AML-193 (cell line): ENCODE measurements at regions not wholly inside any gene's neighbourhood (a gene's known extent, or its start where the extent isn't known, plus 50 kb on each side); places are given as distances from the start of the nearest gene placed in this dataset.

Experiments used
- DNase-seq, 2 experiments: peaks; one replicate each; lab custom pipeline; 2025; lab: John Stamatoyannopoulos, UW

GRCh38 chr14:32004300-32004699 is 72.8 kb upstream of the ARHGAP5 start:
- no peak for DNase-seq

DNA sequence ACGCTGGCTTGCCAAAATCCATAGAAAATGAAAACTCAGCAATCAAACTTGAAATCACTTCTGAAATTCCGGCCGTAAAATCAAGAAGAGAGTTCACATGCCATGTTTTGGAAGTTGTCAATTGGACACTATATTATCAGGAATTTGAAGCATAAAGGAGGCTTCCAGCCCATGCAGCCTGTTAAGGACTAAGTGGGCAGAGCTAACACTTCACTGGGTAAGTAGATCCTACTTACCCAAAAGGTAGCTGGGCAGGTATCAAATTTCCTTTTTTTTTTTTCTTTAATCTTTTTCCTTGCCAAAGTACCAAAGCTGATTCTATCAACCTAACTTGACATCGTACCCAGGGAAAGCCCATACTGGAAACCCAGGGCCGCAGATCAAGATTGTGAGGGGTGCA is 71.5 kb upstream of the ARHGAP5 start:
- DNase-seq = no peak

- no peak for DNase-seq
Measured at GRCh38 chr14:32006263-32007110, 70.6 kb upstream of the ARHGAP5 start.

DNA sequence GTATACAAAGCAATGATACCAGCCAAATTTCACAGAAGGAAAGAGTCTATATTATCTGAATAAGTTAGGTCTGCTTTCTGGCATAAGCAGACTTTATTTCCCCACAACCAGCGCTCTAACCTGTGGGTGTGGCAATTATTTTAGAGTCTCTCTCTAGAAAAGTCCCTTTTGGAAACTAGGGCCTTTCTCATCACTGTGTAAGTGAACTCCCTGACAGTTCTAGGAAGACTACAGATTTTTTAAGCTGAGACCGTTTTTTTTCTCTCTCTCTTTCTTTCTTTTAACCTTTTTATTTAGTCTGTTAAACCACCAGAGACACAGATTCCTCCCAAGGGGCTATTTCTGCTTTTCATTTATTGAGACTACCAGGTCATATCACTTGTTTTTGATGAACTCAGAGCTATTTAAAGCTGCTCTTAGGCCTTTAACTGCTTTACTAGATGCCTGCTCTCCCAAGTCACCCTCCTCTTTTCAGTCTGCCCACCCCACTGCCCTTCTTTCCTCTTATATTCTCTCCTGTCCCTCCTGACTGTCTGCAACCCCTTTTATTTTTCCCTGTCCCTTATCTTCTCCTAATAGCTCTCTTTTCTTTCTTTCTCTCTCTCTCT is 69.2 kb upstream of the ARHGAP5 start:
- DNase-seq = no peak

GRCh38 chr14:32008602-32009193 is 68.4 kb upstream of the ARHGAP5 start:
- no peak for DNase-seq

DNA sequence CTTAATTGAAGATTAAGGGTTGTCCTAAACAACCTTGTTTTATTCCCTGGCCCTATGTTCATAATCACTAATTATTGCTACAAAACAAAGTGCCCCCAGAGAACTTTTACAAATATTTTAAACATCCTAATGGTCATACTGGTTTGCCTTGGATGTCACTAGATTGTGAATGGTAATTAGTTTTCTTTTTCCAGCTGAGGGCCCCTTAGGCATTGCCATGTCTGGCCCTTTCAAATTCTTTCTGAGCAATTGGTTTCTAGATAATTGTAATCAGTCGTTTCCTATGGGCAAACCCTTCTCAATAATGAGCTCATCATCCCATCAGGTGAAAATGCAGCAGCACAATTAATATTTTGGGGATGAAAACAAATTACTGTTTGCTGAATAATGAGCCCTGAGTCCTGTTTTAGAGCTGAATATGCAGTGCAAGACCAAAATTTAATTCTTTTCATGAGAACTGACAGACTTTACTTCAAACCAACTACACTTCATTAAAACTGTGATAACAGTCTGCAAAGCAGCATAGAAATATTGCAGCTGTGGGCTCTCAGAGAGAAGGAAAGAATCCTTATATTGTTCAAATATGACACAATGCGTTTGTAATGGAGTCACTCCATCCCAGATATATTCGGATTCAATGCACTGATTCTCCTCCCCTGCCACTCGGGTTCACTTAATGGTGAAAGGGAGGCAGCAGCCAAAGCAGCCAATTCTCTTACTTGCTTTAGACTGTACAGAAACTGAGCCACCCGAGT is 67.7 kb upstream of the ARHGAP5 start:
- DNase-seq = no peak

- DNase-seq = no peak
Measured at GRCh38 chr14:32009976-32010581, 67.0 kb upstream of the ARHGAP5 start.

DNA sequence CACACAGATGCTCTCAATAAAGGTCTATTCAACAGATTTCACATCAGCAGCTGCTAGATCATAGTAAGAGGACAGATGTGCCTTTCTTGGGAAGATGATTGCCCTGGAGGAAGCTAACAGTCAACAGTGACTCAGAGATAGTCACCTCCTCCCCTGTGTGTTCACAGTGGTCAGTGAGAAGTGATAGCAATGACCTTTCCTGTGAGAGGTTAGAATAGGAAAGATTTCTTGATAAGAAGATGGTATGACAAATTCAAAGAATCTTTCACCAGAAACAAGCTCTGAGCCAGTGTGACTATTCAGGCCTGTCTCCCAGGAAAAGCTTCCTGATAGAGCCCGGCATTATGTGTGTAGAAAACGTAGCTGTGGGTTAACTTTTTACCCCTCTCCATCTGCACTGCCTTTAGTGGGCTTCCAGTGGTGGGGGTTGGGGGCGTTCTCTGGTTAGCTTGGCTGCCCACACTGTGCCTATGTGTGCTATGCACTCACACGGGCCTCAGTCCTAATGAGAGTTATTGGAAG is 66.4 kb upstream of the ARHGAP5 start:
- DNase-seq = no peak

GRCh38 chr14:32011225-32011624 is 65.9 kb upstream of the ARHGAP5 start:
- DNase-seq = no peak

DNA sequence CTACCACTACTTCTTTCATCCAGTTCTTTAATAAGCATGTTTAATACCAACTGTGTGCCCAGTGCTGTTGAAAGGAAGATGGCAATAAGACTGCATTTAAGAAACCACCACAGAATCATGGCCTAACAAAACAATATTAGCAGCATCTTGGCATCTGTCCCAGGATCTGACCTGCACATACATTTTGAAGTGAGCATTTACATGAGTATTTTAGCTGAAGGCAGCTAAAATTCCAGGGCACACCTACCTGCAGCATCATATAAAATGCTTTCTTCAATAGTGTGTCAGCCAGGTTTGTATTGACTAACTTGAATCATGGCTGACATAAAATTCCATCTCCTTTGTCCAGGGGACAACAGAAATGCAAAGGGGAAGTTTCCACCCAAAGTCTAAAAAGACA is 65.0 kb upstream of the ARHGAP5 start:
- DNase-seq = no peak

DNA sequence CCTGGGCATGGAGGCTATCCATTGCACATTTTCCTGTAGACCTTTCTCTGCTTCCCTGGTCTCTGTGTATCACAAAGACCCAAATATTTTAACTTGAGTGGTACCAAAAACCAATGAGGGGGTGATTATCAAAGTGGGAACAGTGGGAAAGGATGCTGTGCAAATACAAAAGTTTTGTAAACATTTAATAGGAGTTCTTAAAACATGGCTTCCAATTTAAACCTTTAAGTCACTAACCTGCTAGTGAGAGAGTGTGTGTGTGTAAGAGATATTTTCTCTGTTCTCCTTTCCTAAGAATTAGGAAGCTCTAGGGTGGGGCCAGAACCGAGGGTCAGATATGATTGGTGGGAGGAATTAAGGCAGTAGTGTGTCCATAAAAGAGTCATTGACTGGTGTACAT is 64.5 kb upstream of the ARHGAP5 start:
- DNase-seq = no peak

GRCh38 chr14:32013083-32013482 is 64.0 kb upstream of the ARHGAP5 start:
- no peak for DNase-seq

- no peak for DNase-seq
Measured at GRCh38 chr14:32014057-32014456, 63.0 kb upstream of the ARHGAP5 start.

DNA sequence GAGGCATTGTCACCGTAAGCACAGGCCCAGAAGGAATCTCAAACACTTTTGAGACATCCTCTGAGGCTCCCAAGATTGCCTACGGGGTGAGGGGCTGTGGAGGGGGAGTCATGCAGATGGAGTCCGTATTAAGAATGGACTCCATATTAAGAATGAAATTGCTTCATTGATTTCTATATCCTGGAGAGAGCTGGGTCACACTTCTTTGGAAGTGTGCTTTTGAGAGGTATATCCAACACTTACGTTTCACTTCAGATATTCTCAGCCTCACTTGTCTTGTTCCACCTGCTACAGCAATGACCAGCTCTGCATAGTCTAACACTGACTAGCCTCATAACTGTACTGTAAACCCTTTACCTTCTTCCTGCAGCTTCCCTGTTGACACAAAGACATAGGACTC is 62.6 kb upstream of the ARHGAP5 start:
- DNase-seq = no peak

GRCh38 chr14:32015166-32015565 is 61.9 kb upstream of the ARHGAP5 start:
- DNase-seq = no peak

DNA sequence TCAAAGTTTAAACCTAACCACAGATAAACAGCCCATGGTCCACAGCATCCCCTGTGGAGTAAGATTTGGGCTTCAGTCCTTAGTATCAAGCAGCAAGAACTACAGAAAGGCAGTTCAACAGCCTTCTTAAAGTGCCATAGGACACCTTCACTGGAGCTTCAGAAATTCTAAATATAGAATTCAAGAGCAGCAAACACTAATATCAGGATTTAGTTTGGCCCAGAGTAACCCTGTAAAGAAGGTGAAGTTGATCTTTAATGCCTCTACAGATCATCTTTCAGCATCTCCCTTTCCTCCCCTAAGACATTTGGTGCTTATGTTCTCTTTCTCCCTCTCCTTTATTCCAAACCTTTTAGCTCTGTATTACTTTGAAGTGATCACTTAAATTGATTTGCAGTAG is 59.5 kb upstream of the ARHGAP5 start:
- DNase-seq = no peak

DNA sequence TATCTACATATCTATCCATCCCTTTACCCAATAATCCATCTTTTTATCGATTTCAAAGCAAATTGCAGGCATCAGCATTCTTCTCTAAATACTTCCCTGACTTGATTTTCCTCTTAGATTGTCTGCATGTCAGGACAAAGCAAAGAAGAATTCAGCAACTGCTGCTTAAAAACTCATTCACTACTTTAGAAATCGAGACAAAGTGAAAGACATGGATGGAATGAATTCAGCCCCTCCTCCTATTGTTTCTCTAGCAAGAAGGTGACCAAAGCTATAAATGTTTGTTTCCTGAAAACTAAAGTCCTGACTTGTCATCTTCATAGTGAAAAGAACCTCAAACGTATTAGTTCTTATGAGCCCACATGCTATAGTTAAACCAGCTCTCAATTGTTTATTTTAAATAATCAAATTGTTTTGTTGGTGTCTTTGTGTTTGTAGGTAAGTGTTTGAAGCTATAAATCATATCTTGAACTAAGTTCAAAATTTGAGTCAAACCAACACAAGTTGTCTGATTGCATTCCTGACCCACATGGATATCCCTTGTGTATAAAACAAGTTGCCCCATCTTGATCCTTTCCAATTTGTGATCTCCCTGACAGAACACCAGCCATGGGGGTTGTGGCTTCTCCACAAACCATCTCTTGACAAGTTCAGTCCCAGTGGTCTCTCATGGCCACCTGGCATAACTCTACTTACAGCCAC is 58.6 kb upstream of the ARHGAP5 start:
- no peak for DNase-seq

- DNase-seq = no peak
Measured at GRCh38 chr14:32019276-32019675, 57.8 kb upstream of the ARHGAP5 start.

DNA sequence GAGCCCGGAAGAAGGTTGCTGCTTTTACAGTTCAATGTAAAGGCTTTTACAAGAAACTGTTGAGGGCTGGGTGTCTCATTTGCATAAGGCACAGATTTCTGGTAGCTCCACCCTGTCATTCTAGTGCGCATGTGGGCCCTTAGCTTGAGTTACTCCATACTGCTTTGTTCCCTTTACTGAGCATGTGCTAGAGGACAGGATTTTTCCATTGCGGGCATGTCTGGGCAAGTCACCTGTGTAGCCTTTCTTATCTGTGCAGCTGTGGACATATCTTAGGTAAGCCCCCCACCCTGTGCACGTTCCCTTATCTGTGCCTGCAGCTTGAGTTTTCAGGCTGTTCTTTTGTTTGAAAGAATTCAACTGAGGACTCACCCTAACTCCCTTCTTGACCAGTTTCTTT is 56.2 kb upstream of the ARHGAP5 start:
- DNase-seq = no peak

DNA sequence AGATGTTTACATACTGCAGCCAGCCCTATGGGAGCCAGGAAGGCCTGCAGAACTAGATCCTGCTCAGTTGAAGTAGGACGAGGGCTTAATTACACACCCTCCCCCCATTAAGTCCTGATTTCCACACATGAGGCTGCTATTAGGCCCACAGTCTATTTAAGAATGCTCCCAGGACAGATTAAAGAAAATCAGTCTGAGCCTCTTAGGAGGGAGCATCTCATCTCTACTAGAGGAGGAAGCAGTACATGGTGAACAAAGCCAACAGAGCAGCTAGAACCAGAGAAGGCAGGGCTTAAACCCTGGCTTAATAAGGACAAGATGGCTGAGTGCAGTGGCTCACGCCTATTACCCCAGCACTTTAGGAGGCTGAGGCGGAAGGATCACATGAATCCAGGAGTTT is 55.8 kb upstream of the ARHGAP5 start:
- DNase-seq = no peak

- no peak for DNase-seq
Measured at GRCh38 chr14:32022525-32022924, 54.6 kb upstream of the ARHGAP5 start.
